IMR-90 (cell line): ENCODE measurements at regions not wholly inside any gene's neighbourhood (a gene's known extent, or its start where the extent isn't known, plus 50 kb on each side); places are given as distances from the start of the nearest gene placed in this dataset.

ENCODE experiments used
- ATAC-seq: fragments of 200-7000 bp; cut with Tn5 transposase; 2 replicates; pipeline ENCODE4 v1.9.1; 2020; ENCODE audit warnings: low read depth, mild to moderate bottlenecking, moderate library complexity
- BruUV-seq: library from RNA; stranded (reverse); fragments of 400-500 nt; replicated peaks from 2 replicates; lab custom pipeline; 2021; lab: Mats Ljungman, UMichigan
- CTCF ChIA-PET: fragments of 300-600 bp; formaldehyde crosslinking; extraction: SDS; loops from one replicate; lab custom pipeline; 2021; ENCODE audit warnings: antibody characterized with exemption; lab: Yijun Ruan, JAX
- POLR2A ChIA-PET: fragments of 300-600 bp; sonication (Branson Sonifier 250); formaldehyde crosslinking; loops from one replicate; lab custom pipeline; 2022; ENCODE audit warnings: antibody characterized with exemption; ENCODE audit not compliant: unreplicated experiment; lab: Charles Lee
- DNase-seq: peaks from one replicate; pipeline ENCODE4 v3.0.0; 2013
- H2AFZ ChIP-seq: replicated peaks from 2 replicates; pipeline ENCODE3; 2013; ENCODE audit warnings: low read length, mild to moderate bottlenecking; ENCODE audit not compliant: poor library complexity
- H2AK5ac ChIP-seq: 2 replicates; pipeline ENCODE4 v1.6.1; 2013; ENCODE audit warnings: low read depth, low read length, inconsistent platforms
- H2AK9ac ChIP-seq: replicated peaks from 2 replicates; pipeline ENCODE3; 2013; ENCODE audit warnings: mild to moderate bottlenecking, low read depth, low read length, moderate library complexity; ENCODE audit not compliant: poor library complexity
- H2BK120ac ChIP-seq: 2 replicates; pipeline ENCODE4 v1.6.1; 2013; ENCODE audit warnings: low read depth, low read length, inconsistent platforms
- H2BK15ac ChIP-seq: 3 replicates; pipeline ENCODE4 v1.6.1; 2013; ENCODE audit warnings: low read depth, low read length, inconsistent platforms
- H2BK20ac ChIP-seq: 2 replicates; pipeline ENCODE4 v1.6.1; 2013; ENCODE audit warnings: low read depth, mild to moderate bottlenecking, inconsistent platforms, low read length, moderate library complexity
- H2BK5ac ChIP-seq: 2 replicates; pipeline ENCODE4 v1.6.1; 2013; ENCODE audit warnings: mild to moderate bottlenecking, low read depth, low read length, inconsistent platforms; ENCODE audit not compliant: poor library complexity, severe bottlenecking
- H3K14ac ChIP-seq: replicated peaks from 2 replicates; pipeline ENCODE4 v1.6.1; 2013; ENCODE audit warnings: low read depth, low read length, inconsistent platforms
- H3K18ac ChIP-seq: 2 replicates; pipeline ENCODE4 v1.6.1; 2013; ENCODE audit warnings: low read depth, low read length, control low read depth
- H3K23ac ChIP-seq: 2 replicates; pipeline ENCODE4 v1.6.1; 2013; ENCODE audit warnings: low read depth, low read length, inconsistent platforms
- H3K27ac ChIP-seq: 2 replicates; pipeline ENCODE4 v1.5.1; 2013; ENCODE audit warnings: mild to moderate bottlenecking, control low read depth, low read length; ENCODE audit not compliant: insufficient read depth
- H3K27me3 ChIP-seq: 2 replicates; pipeline ENCODE4 v1.6.1; 2013; ENCODE audit warnings: low read length; ENCODE audit not compliant: control insufficient read depth, insufficient read depth
- H3K36me3 ChIP-seq: 2 replicates; pipeline ENCODE4 v1.6.1; 2013; ENCODE audit warnings: low read length, mixed read lengths; ENCODE audit not compliant: control insufficient read depth, insufficient read depth
- H3K4ac ChIP-seq: 2 replicates; pipeline ENCODE4 v1.6.1; 2013; ENCODE audit warnings: low read depth, low read length, inconsistent platforms
- H3K4me1 ChIP-seq: 2 replicates; pipeline ENCODE4 v1.6.1; 2013; ENCODE audit warnings: low read length, mixed read lengths; ENCODE audit not compliant: control insufficient read depth, insufficient read depth
- H3K4me2 ChIP-seq: 2 replicates; pipeline ENCODE4 v1.6.1; 2013; ENCODE audit warnings: low read depth, mild to moderate bottlenecking, control low read depth, low read length, moderate library complexity
- H3K4me3 ChIP-seq: 2 replicates; pipeline ENCODE4 v1.5.1; 2013; ENCODE audit warnings: low read depth, mild to moderate bottlenecking, control low read depth, low read length, moderate library complexity; ENCODE audit not compliant: insufficient read depth
- H3K56ac ChIP-seq: 2 replicates; pipeline ENCODE4 v1.6.1; 2013; ENCODE audit warnings: low read length, inconsistent platforms; ENCODE audit not compliant: insufficient read depth; ENCODE audit errors: extremely low read depth
- H3K79me1 ChIP-seq, 2 experiments: 2 replicates each; pipeline ENCODE4 v1.6.1; 2013; ENCODE audit warnings: low read length in 2 of 2, inconsistent platforms in 1 of 2, low read depth in 1 of 2
- H3K9ac ChIP-seq: 2 replicates; pipeline ENCODE4 v1.6.1; 2013; ENCODE audit warnings: low read depth, low read length, control low read depth
- H3K9me1 ChIP-seq: 2 replicates; pipeline ENCODE4 v1.6.1; 2013; ENCODE audit warnings: low read length, inconsistent platforms; ENCODE audit not compliant: insufficient read depth
- H3K9me3 ChIP-seq: 2 replicates; pipeline ENCODE4 v1.6.1; 2013; ENCODE audit warnings: low read length; ENCODE audit not compliant: control insufficient read depth, insufficient read depth
- H4K20me1 ChIP-seq: 2 replicates; pipeline ENCODE4 v1.6.1; 2013; ENCODE audit warnings: low read length, inconsistent platforms; ENCODE audit not compliant: insufficient read depth
- H4K5ac ChIP-seq: 2 replicates; pipeline ENCODE4 v1.6.1; 2013; ENCODE audit warnings: mild to moderate bottlenecking, low read depth, low read length, control low read depth
- H4K8ac ChIP-seq, 2 experiments: 2 replicates each; pipeline ENCODE4 v1.6.1; 2013; ENCODE audit warnings: low read depth in 2 of 2, low read length in 2 of 2, control low read depth in 1 of 2, inconsistent platforms in 1 of 2
- H4K91ac ChIP-seq: 2 replicates; pipeline ENCODE4 v1.6.1; 2013; ENCODE audit warnings: low read depth, low read length, inconsistent platforms; ENCODE audit not compliant: insufficient read depth
- BHLHE40 ChIP-seq: fragments of 150-350 bp; IDR thresholded peaks from 2 replicates; pipeline ENCODE4 v1.6.1; 2016; ENCODE audit warnings: mild to moderate bottlenecking, low read depth, low read length
- CEBPB ChIP-seq: IDR thresholded peaks from 2 replicates; pipeline ENCODE4 v1.6.1; 2012; ENCODE audit warnings: low read depth, low read length, improper control_type of control experiment
- FOS ChIP-seq: fragments of 150-350 bp; IDR thresholded peaks from 2 replicates; pipeline ENCODE4 v1.6.1; 2016; ENCODE audit warnings: low read depth, low read length
- MAFK ChIP-seq: IDR thresholded peaks from 2 replicates; pipeline ENCODE4 v1.6.1; 2012; ENCODE audit warnings: low read depth, low read length, improper control_type of control experiment
- MAZ ChIP-seq: IDR thresholded peaks from 2 replicates; pipeline ENCODE4 v1.6.1; 2012; ENCODE audit warnings: low read depth, mild to moderate bottlenecking, low read length, improper control_type of control experiment, moderate library complexity, borderline replicate concordance
- MXI1 ChIP-seq: IDR thresholded peaks from 2 replicates; pipeline ENCODE4 v1.6.1; 2012; ENCODE audit warnings: low read depth, mild to moderate bottlenecking, low read length, moderate library complexity, borderline replicate concordance
- NFE2L2 ChIP-seq: fragments of 150-350 bp; IDR thresholded peaks from 2 replicates; pipeline ENCODE4 v1.6.1; 2016; ENCODE audit warnings: low read depth, mild to moderate bottlenecking, low read length
- RAD21 ChIP-seq: IDR thresholded peaks from 2 replicates; pipeline ENCODE4 v1.6.1; 2012; ENCODE audit warnings: low read length, improper control_type of control experiment
- RCOR1 ChIP-seq: IDR thresholded peaks from 2 replicates; pipeline ENCODE4 v1.6.1; 2012; ENCODE audit warnings: mild to moderate bottlenecking, low read length, improper control_type of control experiment; ENCODE audit not compliant: insufficient replicate concordance
- SMC3 ChIP-seq: fragments of 150-350 bp; IDR thresholded peaks from 2 replicates; pipeline ENCODE4 v1.6.1; 2016; ENCODE audit warnings: low read depth, mild to moderate bottlenecking, antibody characterized with exemption, low read length, moderate library complexity
- WGBS, 2 experiments: methylation state at CpG; one replicate each; pipeline versions ENCODE4 v1.1.5 to v1.1.7; 2013; ENCODE audit warnings: missing lambda C conversion rate in 2 of 2; ENCODE audit not compliant: insufficient read length in 1 of 2; ENCODE audit errors: extremely low coverage in 2 of 2; 5-methylcytosine and 5-hydroxymethylcytosine counted together
- dilution Hi-C: fragments of 300-500 bp; cut with HindIII; formaldehyde crosslinking; loops from one replicate; pipeline ENCODE4 v1.14.3; 2018; ENCODE audit warnings: low sequenced_read_pairs; ENCODE audit not compliant: unreplicated experiment
- in situ Hi-C: fragments of 300-500 bp; cut with MboI; formaldehyde crosslinking; loops from 3 replicates; pipeline ENCODE4 v1.14.3; 2019; ENCODE audit warnings: low sequenced_read_pairs, inconsistent platforms, mixed read lengths
- intact Hi-C: fragments of 100-400 bp; cut with micrococcal nuclease; formaldehyde crosslinking; loops from 2 replicates; pipeline ENCODE4 v1.10.0; 2022

GRCh38 chr4:17301266-17301665 is 210.6 kb downstream of the QDPR start:
- dilution Hi-C loops (no loop called here), intact Hi-C loops (no loop called here), in situ Hi-C loops (loop anchor here (25.0 kb wide), 1 partner anchor 389 kb away; no protein-coding TSS in a partner anchor)
- Histone ChIP-seq H3K4me3 (no peak overlapping the region), H3K4me2 (no peak overlapping the region), H3K56ac (no peak overlapping the region), H3K79me1 (no peaks in the 10 kb centered on the region), H3K18ac (no peak overlapping the region), H2BK15ac (no peak overlapping the region; the same call in 2 of the 3 replicates), H4K20me1 (no peaks in the 10 kb centered on the region), H3K9ac (no peak overlapping the region), H2AFZ (no peak overlapping the region), H2BK20ac (no peak overlapping the region), H3K36me3 (no peaks in the 10 kb centered on the region), H3K4me1 (peaks cover 2% of the 10 kb centered on the region; the same call in 1 of the 2 replicates), H3K9me1 (no peaks in the 10 kb centered on the region), H4K91ac (no peak overlapping the region), H4K8ac (no peak overlapping the region), H3K27ac (no peak overlapping the region), H3K27me3 (no peaks in the 10 kb centered on the region), H2AK9ac (no peak overlapping the region), H4K5ac (no peak overlapping the region), H2AK5ac (no peak overlapping the region), H3K9me3 (no peaks in the 10 kb centered on the region), H3K4ac (no peak overlapping the region), H2BK120ac (no peak overlapping the region), H3K14ac (no peak overlapping the region), H3K23ac (no peak overlapping the region), H2BK5ac (no peak overlapping the region)
- no peak for ATAC-seq
- ChIA-PET CTCF (interaction anchor here (0.6 kb wide), 1 partner anchor 380 kb away, joined by 7 read pairs; no protein-coding TSS in a partner anchor), POLR2A (no interaction called here)
- no peak for TF ChIP-seq NFE2L2
- no peak for TF ChIP-seq RCOR1
- no peak for TF ChIP-seq FOS
- TF ChIP-seq MAZ: no peak
- TF ChIP-seq MXI1: no peak
- no peak for TF ChIP-seq BHLHE40
- no peak for TF ChIP-seq MAFK
- TF ChIP-seq RAD21: no peak
- TF ChIP-seq CEBPB: no peak
- TF ChIP-seq SMC3: no peak
- no CpG with 5 or more reads among the region's 1 CpG for WGBS, 2 experiments
- DNase-seq: no peak
- no TSS peak for BruUV-seq
